ENCODE measurements at regions not wholly inside any gene's neighbourhood (a gene's known extent, or its start where the extent isn't known, plus 50 kb on each side); places are given as distances from the start of the nearest gene placed in this dataset.

DNA sequence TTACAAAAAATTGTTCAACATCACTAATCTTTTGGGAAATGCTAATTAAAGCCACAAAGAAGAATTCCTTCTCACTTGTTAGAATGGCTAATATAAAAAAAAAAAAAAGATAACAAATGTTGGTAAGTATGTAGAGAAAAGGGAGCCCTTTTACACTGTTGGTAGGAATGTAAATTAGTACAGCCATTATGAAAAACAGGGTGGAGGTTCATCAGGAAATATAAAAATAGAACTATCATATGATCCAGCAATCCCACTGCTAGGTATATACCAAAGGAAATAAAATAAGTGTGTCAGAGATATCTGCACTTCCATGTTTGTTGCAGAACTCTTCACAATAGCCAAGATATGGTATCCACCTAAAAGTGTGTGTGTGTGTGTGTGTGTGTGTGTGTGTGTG, 83.5 kb upstream of the RGMB start:
- Histone ChIP-seq H3K9me3 (ENCODE audit: control insufficient read depth in 1 of 2, low read length in 2 of 2) (peaks cover 0 to 4% of the 10 kb centered on the region in 2 donors), H3K9ac (ENCODE audit: low read depth in 1 of 2, low read length in 2 of 2) (no peak overlapping the region), H3K4me1 (ENCODE audit: control insufficient read depth in 1 of 2, insufficient read depth in 2 of 2, low read length in 2 of 2) (no peaks in the 10 kb centered on the region), H3K27me3 (ENCODE audit: control insufficient read depth in 1 of 2, insufficient read depth in 2 of 2, low read length in 2 of 2) (no peaks in the 10 kb centered on the region), H3K4me3 (ENCODE audit: low read depth in 1 of 2, low read length in 2 of 2) (no peak overlapping the region), H3K27ac (ENCODE audit: low read depth, low read length) (no peak overlapping the region), H3K36me3 (ENCODE audit: control insufficient read depth in 1 of 2, insufficient read depth in 2 of 2, low read length in 2 of 2) (no peaks in the 10 kb centered on the region)

DNA sequence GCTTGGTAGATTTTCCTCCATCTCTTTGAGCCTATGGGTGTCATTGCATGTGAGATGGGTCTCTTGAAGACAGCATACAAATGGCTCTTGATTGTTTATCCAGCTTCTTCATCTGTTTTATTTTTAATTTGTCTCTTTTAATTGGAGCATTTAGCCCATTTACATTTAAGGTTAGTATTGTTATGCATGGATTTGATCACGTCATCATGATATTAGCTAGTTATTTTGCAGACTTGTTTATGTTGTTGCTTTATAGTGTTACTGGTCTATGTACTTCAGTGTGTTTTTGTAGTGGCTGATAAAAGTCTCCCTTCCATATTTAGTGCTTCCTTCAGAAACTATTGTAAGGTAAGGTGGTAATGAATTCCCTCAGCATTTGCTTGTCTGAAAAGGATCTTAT, 78.6 kb upstream of the RGMB start:
- Histone ChIP-seq H3K4me3 (ENCODE audit: low read depth in 1 of 2, low read length in 2 of 2) (no peak overlapping the region), H3K9me3 (ENCODE audit: control insufficient read depth in 1 of 2, low read length in 2 of 2) (peaks cover 0 to 4% of the 10 kb centered on the region in 2 donors), H3K9ac (ENCODE audit: low read depth in 1 of 2, low read length in 2 of 2) (no peak overlapping the region), H3K27ac (ENCODE audit: low read depth, low read length) (no peak overlapping the region), H3K4me1 (ENCODE audit: control insufficient read depth in 1 of 2, insufficient read depth in 2 of 2, low read length in 2 of 2) (no peaks in the 10 kb centered on the region), H3K36me3 (ENCODE audit: control insufficient read depth in 1 of 2, insufficient read depth in 2 of 2, low read length in 2 of 2) (no peaks in the 10 kb centered on the region), H3K27me3 (ENCODE audit: control insufficient read depth in 1 of 2, insufficient read depth in 2 of 2, low read length in 2 of 2) (no peaks in the 10 kb centered on the region)

- H3K36me3 ChIP-seq (ENCODE audit: control insufficient read depth in 1 of 2, insufficient read depth in 2 of 2, low read length in 2 of 2), result no peaks in the 10 kb centered on the region
- H3K27ac ChIP-seq (ENCODE audit: low read depth, low read length), result no peak overlapping the region
- H3K4me3 ChIP-seq (ENCODE audit: low read depth in 1 of 2, low read length in 2 of 2), result no peak overlapping the region
- H3K4me1 ChIP-seq (ENCODE audit: control insufficient read depth in 1 of 2, insufficient read depth in 2 of 2, low read length in 2 of 2), result no peaks in the 10 kb centered on the region
- no peaks in the 10 kb centered on the region for H3K27me3 ChIP-seq (ENCODE audit: control insufficient read depth in 1 of 2, insufficient read depth in 2 of 2, low read length in 2 of 2)
- peaks cover 2 to 7% of the 10 kb centered on the region in 2 donors for H3K9me3 ChIP-seq (ENCODE audit: control insufficient read depth in 1 of 2, low read length in 2 of 2)
- H3K9ac ChIP-seq (ENCODE audit: low read depth in 1 of 2, low read length in 2 of 2), result no peak overlapping the region
Observed at GRCh38 chr5:98698359-98698758, 75.1 kb upstream of the RGMB start.

GRCh38 chr5:98700730-98701129, 72.7 kb upstream of the RGMB start:
- Histone ChIP-seq H3K9me3 (ENCODE audit: control insufficient read depth in 1 of 2, low read length in 2 of 2) (peaks cover 2 to 7% of the 10 kb centered on the region in 2 donors), H3K27ac (ENCODE audit: low read depth, low read length) (no peak overlapping the region), H3K36me3 (ENCODE audit: control insufficient read depth in 1 of 2, insufficient read depth in 2 of 2, low read length in 2 of 2) (no peaks in the 10 kb centered on the region), H3K9ac (ENCODE audit: low read depth in 1 of 2, low read length in 2 of 2) (no peak overlapping the region), H3K27me3 (ENCODE audit: control insufficient read depth in 1 of 2, insufficient read depth in 2 of 2, low read length in 2 of 2) (no peaks in the 10 kb centered on the region), H3K4me1 (ENCODE audit: control insufficient read depth in 1 of 2, insufficient read depth in 2 of 2, low read length in 2 of 2) (no peaks in the 10 kb centered on the region), H3K4me3 (ENCODE audit: low read depth in 1 of 2, low read length in 2 of 2) (no peak overlapping the region)

DNA sequence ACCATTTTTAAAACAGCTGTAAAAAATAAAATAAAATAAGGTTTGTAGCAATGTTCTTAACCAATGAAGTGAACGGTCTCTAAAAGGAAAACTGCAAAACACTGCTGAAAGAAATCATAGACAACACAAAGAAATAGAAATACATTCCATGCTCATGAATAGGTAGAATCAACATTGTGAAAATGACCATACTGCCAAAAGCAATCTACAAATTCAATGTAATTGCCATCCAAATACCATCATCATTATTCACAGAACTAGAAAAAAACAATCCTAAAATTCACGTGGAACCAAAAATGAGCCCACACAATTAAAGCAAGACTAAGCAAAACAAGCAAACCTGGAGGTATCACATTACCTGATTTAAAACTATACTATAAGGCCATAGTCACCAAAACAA, 67.6 kb upstream of the RGMB start:
- H3K27me3 ChIP-seq (ENCODE audit: control insufficient read depth in 1 of 2, insufficient read depth in 2 of 2, low read length in 2 of 2), result no peaks in the 10 kb centered on the region
- H3K4me3 ChIP-seq (ENCODE audit: low read depth in 1 of 2, low read length in 2 of 2), result no peak overlapping the region
- H3K36me3 ChIP-seq (ENCODE audit: control insufficient read depth in 1 of 2, insufficient read depth in 2 of 2, low read length in 2 of 2), result no peaks in the 10 kb centered on the region
- no peak overlapping the region for H3K27ac ChIP-seq (ENCODE audit: low read depth, low read length)
- H3K4me1 ChIP-seq (ENCODE audit: control insufficient read depth in 1 of 2, insufficient read depth in 2 of 2, low read length in 2 of 2), result no peaks in the 10 kb centered on the region
- no peak overlapping the region for H3K9ac ChIP-seq (ENCODE audit: low read depth in 1 of 2, low read length in 2 of 2)
- H3K9me3 ChIP-seq (ENCODE audit: control insufficient read depth in 1 of 2, low read length in 2 of 2), result peaks cover 2 to 10% of the 10 kb centered on the region in 2 donors

DNA sequence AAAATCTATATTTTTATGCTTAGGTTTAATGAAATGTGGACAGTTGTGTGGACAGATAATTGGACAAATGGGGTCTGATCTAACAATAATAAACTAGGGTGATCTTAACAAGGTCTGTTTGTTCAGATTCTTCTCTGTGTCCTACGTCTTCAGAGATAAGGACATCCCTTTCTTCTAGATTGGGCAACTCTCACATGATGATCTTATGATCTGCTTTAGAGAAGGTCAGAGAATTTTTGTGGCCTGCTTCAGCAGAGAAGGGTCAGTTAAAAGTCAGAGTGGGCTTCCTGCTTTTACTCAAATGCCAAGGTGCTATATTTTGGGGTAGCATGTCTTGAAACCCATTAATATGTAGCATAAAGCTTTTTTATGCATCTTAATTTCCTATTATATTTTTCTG, 63.8 kb upstream of the RGMB start:
- Histone ChIP-seq H3K9ac (ENCODE audit: low read depth in 1 of 2, low read length in 2 of 2) (no peak overlapping the region), H3K4me1 (ENCODE audit: control insufficient read depth in 1 of 2, insufficient read depth in 2 of 2, low read length in 2 of 2) (no peaks in the 10 kb centered on the region), H3K27me3 (ENCODE audit: control insufficient read depth in 1 of 2, insufficient read depth in 2 of 2, low read length in 2 of 2) (no peaks in the 10 kb centered on the region), H3K27ac (ENCODE audit: low read depth, low read length) (no peak overlapping the region), H3K9me3 (ENCODE audit: control insufficient read depth in 1 of 2, low read length in 2 of 2) (peaks cover 0 to 3% of the 10 kb centered on the region in 2 donors), H3K4me3 (ENCODE audit: low read depth in 1 of 2, low read length in 2 of 2) (no peak overlapping the region), H3K36me3 (ENCODE audit: control insufficient read depth in 1 of 2, insufficient read depth in 2 of 2, low read length in 2 of 2) (no peaks in the 10 kb centered on the region)

GRCh38 chr5:98713027-98713426, 60.4 kb upstream of the RGMB start:
- no peak overlapping the region for H3K9ac ChIP-seq (ENCODE audit: low read depth in 1 of 2, low read length in 2 of 2)
- no peaks in the 10 kb centered on the region for H3K9me3 ChIP-seq (ENCODE audit: control insufficient read depth in 1 of 2, low read length in 2 of 2)
- H3K4me1 ChIP-seq (ENCODE audit: control insufficient read depth in 1 of 2, insufficient read depth in 2 of 2, low read length in 2 of 2), result no peaks in the 10 kb centered on the region
- no peak overlapping the region for H3K4me3 ChIP-seq (ENCODE audit: low read depth in 1 of 2, low read length in 2 of 2)
- H3K36me3 ChIP-seq (ENCODE audit: control insufficient read depth in 1 of 2, insufficient read depth in 2 of 2, low read length in 2 of 2), result no peaks in the 10 kb centered on the region
- no peaks in the 10 kb centered on the region for H3K27me3 ChIP-seq (ENCODE audit: control insufficient read depth in 1 of 2, insufficient read depth in 2 of 2, low read length in 2 of 2)
- no peak overlapping the region for H3K27ac ChIP-seq (ENCODE audit: low read depth, low read length)

DNA sequence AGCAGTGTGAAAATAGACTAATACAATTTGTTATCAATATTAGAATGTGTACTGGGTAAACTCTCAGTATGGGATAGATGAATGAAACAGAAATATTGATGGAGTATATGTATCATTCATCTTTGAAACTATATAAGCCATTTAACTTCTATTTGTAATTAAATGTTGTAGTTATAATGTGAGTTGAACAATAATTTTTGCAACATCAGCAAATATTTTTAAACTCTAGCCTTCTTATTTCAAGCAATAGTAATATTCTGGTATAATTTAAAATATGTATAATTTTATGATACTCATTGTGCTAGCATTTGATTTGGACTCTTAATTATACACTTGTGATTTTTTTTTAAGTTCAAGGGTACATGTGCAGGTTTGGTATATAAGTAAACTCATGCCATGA, 59.6 kb upstream of the RGMB start:
- H3K4me3 ChIP-seq (ENCODE audit: low read depth in 1 of 2, low read length in 2 of 2), result no peak overlapping the region
- H3K27ac ChIP-seq (ENCODE audit: low read depth, low read length), result no peak overlapping the region
- no peaks in the 10 kb centered on the region for H3K9me3 ChIP-seq (ENCODE audit: control insufficient read depth in 1 of 2, low read length in 2 of 2)
- no peak overlapping the region for H3K9ac ChIP-seq (ENCODE audit: low read depth in 1 of 2, low read length in 2 of 2)
- H3K36me3 ChIP-seq (ENCODE audit: control insufficient read depth in 1 of 2, insufficient read depth in 2 of 2, low read length in 2 of 2), result no peaks in the 10 kb centered on the region
- no peaks in the 10 kb centered on the region for H3K27me3 ChIP-seq (ENCODE audit: control insufficient read depth in 1 of 2, insufficient read depth in 2 of 2, low read length in 2 of 2)
- no peaks in the 10 kb centered on the region for H3K4me1 ChIP-seq (ENCODE audit: control insufficient read depth in 1 of 2, insufficient read depth in 2 of 2, low read length in 2 of 2)

DNA sequence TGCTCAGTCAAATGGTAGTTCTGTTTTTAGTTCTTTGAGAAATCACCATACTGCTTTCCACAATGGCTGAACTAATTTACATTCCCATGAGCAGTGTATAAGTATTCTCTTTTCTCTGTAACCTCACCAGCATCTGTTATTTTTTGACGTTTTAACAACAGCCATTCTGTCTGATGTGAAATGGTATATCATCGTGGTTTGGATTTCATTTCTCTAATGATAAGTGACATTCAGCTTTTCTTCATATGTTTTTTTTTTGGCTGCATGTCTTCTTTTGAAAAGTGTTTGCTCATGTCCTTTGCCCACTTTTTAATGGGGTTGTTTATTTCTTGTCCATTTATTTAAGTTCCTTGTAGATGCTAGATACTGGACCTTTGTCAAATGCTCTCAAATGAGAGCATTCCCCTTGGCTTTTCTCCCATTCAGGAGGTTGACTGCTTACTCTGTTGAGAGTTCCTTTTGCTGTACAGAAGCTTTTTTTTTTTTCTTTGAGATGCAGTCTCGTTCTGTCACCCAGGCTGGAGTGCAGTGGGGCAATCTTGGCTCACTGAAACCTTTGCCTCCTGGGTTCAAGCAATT, 58.7 kb upstream of the RGMB start:
- Histone ChIP-seq H3K27me3 (ENCODE audit: control insufficient read depth in 1 of 2, insufficient read depth in 2 of 2, low read length in 2 of 2) (no peaks in the 10 kb centered on the region), H3K36me3 (ENCODE audit: control insufficient read depth in 1 of 2, insufficient read depth in 2 of 2, low read length in 2 of 2) (no peaks in the 10 kb centered on the region), H3K4me3 (ENCODE audit: low read depth in 1 of 2, low read length in 2 of 2) (no peak overlapping the region), H3K9me3 (ENCODE audit: control insufficient read depth in 1 of 2, low read length in 2 of 2) (no peaks in the 10 kb centered on the region), H3K9ac (ENCODE audit: low read depth in 1 of 2, low read length in 2 of 2) (no peak overlapping the region), H3K27ac (ENCODE audit: low read depth, low read length) (no peak overlapping the region), H3K4me1 (ENCODE audit: control insufficient read depth in 1 of 2, insufficient read depth in 2 of 2, low read length in 2 of 2) (no peaks in the 10 kb centered on the region)

DNA sequence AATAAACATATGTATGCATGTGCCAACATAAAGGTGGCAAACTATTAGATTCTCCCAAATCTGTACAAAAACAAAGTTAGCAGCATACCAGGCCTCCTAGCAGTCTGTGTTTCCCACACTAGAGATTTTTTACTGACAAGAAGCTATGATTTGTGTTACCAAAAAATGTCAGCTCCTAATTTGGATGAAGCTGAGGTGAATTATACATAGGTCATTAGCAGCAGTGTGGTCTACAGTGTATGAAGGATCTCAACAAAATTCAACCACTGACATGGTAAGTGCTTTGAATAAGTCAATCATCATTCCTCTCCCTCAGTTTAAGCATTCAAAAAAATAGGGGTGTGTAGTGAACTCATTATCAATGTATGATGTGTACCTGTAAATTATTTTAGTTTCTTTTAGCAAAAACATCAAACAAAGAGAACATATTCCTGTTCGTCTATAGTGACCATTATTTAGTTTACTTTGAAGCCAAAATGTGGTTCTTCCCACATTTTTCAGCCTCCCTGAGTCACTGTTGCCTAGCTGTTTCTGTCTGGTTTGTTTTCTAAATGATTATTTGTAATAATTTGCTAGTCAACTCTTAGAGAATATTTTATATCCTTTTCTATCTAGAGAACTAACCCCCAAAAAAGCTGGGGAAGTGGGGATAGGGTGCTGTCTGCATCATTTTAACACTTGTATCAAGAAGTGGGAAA, 52.1 kb upstream of the RGMB start:
- H3K9me3 ChIP-seq (ENCODE audit: control insufficient read depth in 1 of 2, low read length in 2 of 2), result no peaks in the 10 kb centered on the region
- H3K36me3 ChIP-seq (ENCODE audit: control insufficient read depth in 1 of 2, insufficient read depth in 2 of 2, low read length in 2 of 2), result no peaks in the 10 kb centered on the region
- no peak overlapping the region for H3K27ac ChIP-seq (ENCODE audit: low read depth, low read length)
- no peak overlapping the region for H3K4me3 ChIP-seq (ENCODE audit: low read depth in 1 of 2, low read length in 2 of 2)
- no peak overlapping the region for H3K9ac ChIP-seq (ENCODE audit: low read depth in 1 of 2, low read length in 2 of 2)
- no peaks in the 10 kb centered on the region for H3K27me3 ChIP-seq (ENCODE audit: control insufficient read depth in 1 of 2, insufficient read depth in 2 of 2, low read length in 2 of 2)
- no peaks in the 10 kb centered on the region for H3K4me1 ChIP-seq (ENCODE audit: control insufficient read depth in 1 of 2, insufficient read depth in 2 of 2, low read length in 2 of 2)

Measured in duodenal mucosa (tissue), 2 donors.